ENCODE measurements at regions not wholly inside any gene's neighbourhood (a gene's known extent, or its start where the extent isn't known, plus 50 kb on each side); places are given as distances from the start of the nearest gene placed in this dataset.

- TF ChIP-seq CTCF (IDR thresholded peaks at IDR 0.05 in 2 of 3, conservative IDR thresholded peaks at IDR 0.05 in 1 of 3; ENCODE audit: borderline replicate concordance in 1 of 3, insufficient read depth in 1 of 3, low read depth in 2 of 3, low read length in 2 of 3): no peak
- no peak for TF ChIP-seq EZH2 (IDR thresholded peaks at IDR 0.05)
- no peak for TF ChIP-seq ZBTB33 (IDR thresholded peaks at IDR 0.05; ENCODE audit: extremely low read depth, insufficient replicate concordance, low read length)
- TF ChIP-seq JUND (IDR thresholded peaks at IDR 0.05): no peak
- TF ChIP-seq POLR2A (IDR thresholded peaks at IDR 0.05; ENCODE audit: borderline replicate concordance, extremely low read depth, insufficient read depth, insufficient read length): no peak
- TF ChIP-seq ZFX (IDR thresholded peaks at IDR 0.05): no peak
- no peak for TF ChIP-seq SP1 (IDR thresholded peaks at IDR 0.05; ENCODE audit: low read depth)
- TF ChIP-seq SIN3A (IDR thresholded peaks at IDR 0.05; ENCODE audit: low read depth): no peak
- no peak for TF ChIP-seq POLR2AphosphoS5 (IDR thresholded peaks at IDR 0.05; ENCODE audit: low read depth, low read length)
- no peak for TF ChIP-seq ZNF274 (IDR thresholded peaks at IDR 0.05; ENCODE audit: low read depth, low read length)
- TF ChIP-seq TCF7L2 (IDR thresholded peaks at IDR 0.05; ENCODE audit: borderline replicate concordance, extremely low read depth, insufficient read depth, insufficient read length): no peak
- TF ChIP-seq CEBPB (IDR thresholded peaks at IDR 0.05; ENCODE audit: low read depth): no peak
- no peak for TF ChIP-seq CBX3 (IDR thresholded peaks at IDR 0.05; ENCODE audit: low read depth)
- no peak for TF ChIP-seq FOSL1 (IDR thresholded peaks at IDR 0.05; ENCODE audit: low read depth)
These were observed 109.5 kb upstream of the MIS18BP1 start for GRCh38 chr14:45362505-45362904.
